Stimulated activated effector memory CD8-positive, alpha-beta T cell treated with anti-CD3 and anti-CD28 coated beads, Interleukin-12 subunit alpha, Interleukin-12 subunit beta, amount 100 ng/mL, for 72 hours (primary cell): ENCODE measurements at regions not wholly inside any gene's neighbourhood (a gene's known extent, or its start where the extent isn't known, plus 50 kb on each side); places are given as distances from the start of the nearest gene placed in this dataset.
"Not testable (repeated sequence)": the region's sequence is repeated elsewhere in the genome, so short reads cannot be mapped to it uniquely, and the experiment has no call there.

Experiments
- ATAC-seq: fragments of 150-1000 bp; cut with Tn5 transposase; 2 replicates; pipeline ENCODE4 v1.10.0; 2021
- DNase-seq, 2 donors: peaks; one replicate each; pipeline ENCODE4 v3.0.0; 2021 to 2022; ENCODE audit warnings: low spot score in 2 of 2
- H3K27ac Mint-ChIP-seq: one replicate; pipeline ENCODE4 v1.8.0; 2022; ENCODE audit warnings: mild to moderate bottlenecking, mixed read lengths
- H3K36me3 Mint-ChIP-seq: one replicate; pipeline ENCODE4 v1.8.0; 2022; ENCODE audit warnings: mild to moderate bottlenecking, mixed read lengths
- H3K4me1 Mint-ChIP-seq: one replicate; pipeline ENCODE4 v1.8.0; 2022; ENCODE audit warnings: mixed read lengths
- H3K4me3 Mint-ChIP-seq: one replicate; pipeline ENCODE4 v1.8.0; 2022; ENCODE audit warnings: mild to moderate bottlenecking, mixed read lengths
- H3K9me3 Mint-ChIP-seq: one replicate; pipeline ENCODE4 v1.8.0; 2022; ENCODE audit warnings: mixed read lengths

- DNase-seq: no peak
- ATAC-seq: no peak
- peaks cover 16% of the 10 kb centered on the region for H3K9me3 Mint-ChIP-seq
- H3K36me3 Mint-ChIP-seq: no peaks in the 10 kb centered on the region
- H3K4me1 Mint-ChIP-seq: no peaks in the 10 kb centered on the region
- H3K4me3 Mint-ChIP-seq: no peak overlapping the region
- no peak overlapping the region for H3K27ac Mint-ChIP-seq
These were observed 321.4 kb upstream of the LRFN5 start for GRCh38 chr14:41285186-41285748.

- Mint-ChIP-seq H3K4me1 (no peaks in the 10 kb centered on the region), H3K36me3 (no peaks in the 10 kb centered on the region), H3K4me3 (no peak overlapping the region), H3K9me3 (peaks cover 14% of the 10 kb centered on the region), H3K27ac (no peak overlapping the region)
- no peak for DNase-seq
- ATAC-seq: no peak
These were observed 325.9 kb upstream of the LRFN5 start for GRCh38 chr14:41280745-41281144.

DNA sequence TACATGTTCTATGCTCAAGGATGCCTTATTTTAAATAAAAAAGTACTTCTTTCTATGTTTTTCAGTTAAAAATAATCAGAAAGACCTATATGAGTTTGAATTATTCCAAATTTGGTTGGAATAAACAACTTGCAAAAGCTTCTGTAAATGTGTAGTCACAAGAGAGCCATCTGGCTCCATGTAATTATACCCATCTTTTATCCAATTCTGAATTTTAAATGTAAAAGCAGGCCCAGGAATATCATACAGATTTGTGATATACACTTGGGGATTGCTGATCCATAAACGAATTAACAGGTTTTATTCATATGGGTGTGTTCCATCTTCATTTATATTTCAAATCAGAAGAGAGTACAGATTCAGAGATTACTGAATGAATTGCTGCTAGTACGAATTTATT, 329.2 kb upstream of the LRFN5 start:
- Mint-ChIP-seq H3K27ac (no peak overlapping the region), H3K9me3 (peaks cover 11% of the 10 kb centered on the region), H3K4me1 (no peaks in the 10 kb centered on the region), H3K36me3 (no peaks in the 10 kb centered on the region), H3K4me3 (no peak overlapping the region)
- DNase-seq (no peak), ATAC-seq (no peak)

DNA sequence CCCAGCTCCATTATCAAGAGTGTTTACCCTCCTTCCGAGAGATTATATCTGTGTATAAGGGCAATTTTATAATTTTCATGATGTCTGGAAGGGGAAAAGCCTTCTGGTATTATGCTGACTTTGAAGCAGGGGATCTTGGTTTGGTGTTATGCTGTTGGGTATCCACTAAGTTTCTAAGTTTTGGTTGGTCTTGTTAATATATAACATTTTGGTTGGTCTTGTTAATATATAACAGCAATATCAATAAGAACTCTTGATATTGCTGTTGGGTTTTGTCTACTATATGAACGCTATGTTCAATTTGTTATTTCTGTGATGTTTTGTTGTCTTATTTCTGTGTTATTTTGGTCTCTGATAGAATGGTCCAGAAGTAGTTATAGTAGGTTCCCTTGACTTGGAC, 349.2 kb upstream of the LRFN5 start:
- ATAC-seq (no peak), DNase-seq (no peak)
- no peak overlapping the region for H3K27ac Mint-ChIP-seq
- peaks cover 6% of the 10 kb centered on the region for H3K9me3 Mint-ChIP-seq
- no peaks in the 10 kb centered on the region for H3K36me3 Mint-ChIP-seq
- H3K4me1 Mint-ChIP-seq: no peaks in the 10 kb centered on the region
- H3K4me3 Mint-ChIP-seq: no peak overlapping the region

DNA sequence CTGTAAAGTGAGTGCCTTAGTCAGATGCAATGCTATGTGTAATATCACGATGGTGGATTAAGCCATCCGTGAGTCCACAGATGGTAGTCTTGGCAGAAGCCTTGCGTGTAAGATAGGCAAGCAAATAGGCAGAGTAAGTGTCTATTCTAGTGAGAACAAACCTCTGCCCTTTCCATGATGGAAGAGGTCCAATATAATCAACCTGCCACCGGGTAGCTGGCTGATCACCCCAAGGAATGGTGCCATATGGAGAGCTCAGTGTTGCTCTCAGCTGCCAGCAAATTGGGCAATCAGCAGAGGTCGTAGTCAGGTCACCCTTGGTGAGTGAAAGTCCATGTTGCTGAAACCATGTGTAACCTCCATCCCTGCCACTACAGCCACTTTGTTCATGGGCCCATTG, 371.2 kb upstream of the LRFN5 start:
- DNase-seq: no peak
- Mint-ChIP-seq H3K4me3 (no peak overlapping the region), H3K4me1 (no peaks in the 10 kb centered on the region), H3K36me3 (no peaks in the 10 kb centered on the region), H3K9me3 (no peaks in the 10 kb centered on the region), H3K27ac (no peak overlapping the region)
- ATAC-seq: no peak

GRCh38 chr14:41230683-41231082, 376.0 kb upstream of the LRFN5 start:
- H3K4me3 Mint-ChIP-seq: no peak overlapping the region
- DNase-seq (no peak), ATAC-seq (no peak)
- H3K9me3 Mint-ChIP-seq: no peaks in the 10 kb centered on the region
- H3K36me3 Mint-ChIP-seq: no peaks in the 10 kb centered on the region
- H3K4me1 Mint-ChIP-seq: no peaks in the 10 kb centered on the region
- H3K27ac Mint-ChIP-seq: no peak overlapping the region

- no peak overlapping the region for H3K4me3 Mint-ChIP-seq
- no peak overlapping the region for H3K27ac Mint-ChIP-seq
- H3K36me3 Mint-ChIP-seq: no peaks in the 10 kb centered on the region
- no peaks in the 10 kb centered on the region for H3K4me1 Mint-ChIP-seq
- ATAC-seq (no peak), DNase-seq (no peak)
- H3K9me3 Mint-ChIP-seq: no peaks in the 10 kb centered on the region
These were observed 376.9 kb upstream of the LRFN5 start for GRCh38 chr14:41229824-41230223.

GRCh38 chr14:41225433-41225832, 381.2 kb upstream of the LRFN5 start:
- peaks cover 7% of the 10 kb centered on the region for H3K9me3 Mint-ChIP-seq
- no peak overlapping the region for H3K4me3 Mint-ChIP-seq
- no peaks in the 10 kb centered on the region for H3K4me1 Mint-ChIP-seq
- no peak overlapping the region for H3K27ac Mint-ChIP-seq
- DNase-seq: no peak
- no peaks in the 10 kb centered on the region for H3K36me3 Mint-ChIP-seq
- no peak for ATAC-seq

DNA sequence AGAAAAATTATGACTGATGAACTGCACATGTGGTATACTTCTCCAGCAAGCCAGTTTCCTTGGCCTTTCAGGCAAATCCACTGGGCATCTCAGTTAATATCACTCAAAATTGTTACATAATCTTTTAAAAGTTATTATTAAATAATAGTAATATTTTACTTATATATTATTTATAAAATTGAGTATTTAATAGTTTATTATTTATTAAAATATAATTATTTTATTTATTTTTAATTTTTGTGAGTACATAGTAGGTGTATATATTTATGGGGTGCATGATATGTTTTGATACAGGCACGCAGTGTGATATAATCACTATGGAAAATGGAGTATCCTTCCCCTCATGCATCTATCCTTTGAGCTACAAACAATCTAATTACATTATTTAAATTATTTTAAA, 384.1 kb upstream of the LRFN5 start:
- no peaks in the 10 kb centered on the region for H3K4me1 Mint-ChIP-seq
- H3K27ac Mint-ChIP-seq: no peak overlapping the region
- no peak overlapping the region for H3K4me3 Mint-ChIP-seq
- H3K9me3 Mint-ChIP-seq: peaks cover 7% of the 10 kb centered on the region
- DNase-seq: no peak
- no peak for ATAC-seq
- no peaks in the 10 kb centered on the region for H3K36me3 Mint-ChIP-seq

GRCh38 chr14:41214978-41215377, 391.7 kb upstream of the LRFN5 start:
- not testable (repeated sequence) for H3K4me1 Mint-ChIP-seq, H3K27ac Mint-ChIP-seq, ATAC-seq, H3K36me3 Mint-ChIP-seq, H3K4me3 Mint-ChIP-seq, DNase-seq, H3K9me3 Mint-ChIP-seq

GRCh38 chr14:41201696-41202095, 405.0 kb upstream of the LRFN5 start:
- Mint-ChIP-seq H3K27ac (no peak overlapping the region), H3K36me3 (no peaks in the 10 kb centered on the region), H3K9me3 (peaks cover 9% of the 10 kb centered on the region), H3K4me1 (no peaks in the 10 kb centered on the region), H3K4me3 (no peak overlapping the region)
- DNase-seq: no peak
- no peak for ATAC-seq

DNA sequence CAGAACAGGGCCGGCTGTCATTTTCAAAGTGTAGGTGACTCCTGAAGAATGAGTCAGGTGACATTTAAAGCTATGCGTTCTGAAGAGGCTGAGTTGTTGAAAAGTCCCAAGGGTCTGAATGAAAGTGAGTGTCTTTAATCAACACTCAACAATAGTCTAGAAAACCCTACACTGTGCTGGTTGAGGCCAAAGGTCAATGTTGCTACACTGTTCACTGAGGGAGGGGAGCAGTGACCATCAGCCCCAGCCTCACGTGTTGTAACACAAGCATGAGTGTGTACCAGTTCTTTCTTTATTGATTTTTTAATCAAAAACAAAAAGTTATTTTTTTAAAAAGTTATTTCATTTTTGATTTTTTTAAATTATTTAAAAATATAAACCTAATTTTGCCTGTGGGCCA, 418.8 kb upstream of the LRFN5 start:
- H3K9me3 Mint-ChIP-seq: peaks cover 4% of the 10 kb centered on the region
- H3K4me3 Mint-ChIP-seq: no peak overlapping the region
- no peaks in the 10 kb centered on the region for H3K36me3 Mint-ChIP-seq
- ATAC-seq: no peak
- no peak overlapping the region for H3K27ac Mint-ChIP-seq
- no peaks in the 10 kb centered on the region for H3K4me1 Mint-ChIP-seq
- DNase-seq: no peak

DNA sequence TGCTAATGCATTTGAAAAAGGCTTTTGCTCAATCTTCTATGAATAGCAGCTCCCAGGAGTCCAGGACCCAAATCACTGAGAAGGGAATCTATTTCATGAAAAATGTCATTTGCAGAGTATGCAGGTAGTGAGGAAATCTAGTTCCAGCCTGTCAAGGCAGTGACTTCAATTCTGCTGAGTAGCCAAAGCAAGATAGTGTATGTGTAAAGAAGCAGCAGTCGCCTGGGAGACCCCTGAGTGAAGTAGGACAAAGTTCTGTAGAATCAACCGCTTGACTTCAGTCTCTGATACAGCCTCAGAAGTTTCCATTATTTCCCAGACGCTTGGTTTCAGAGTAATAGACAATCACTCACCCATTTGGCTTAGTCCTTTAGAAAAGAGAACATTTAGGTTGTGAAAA, 435.6 kb upstream of the LRFN5 start:
- Mint-ChIP-seq H3K27ac (no peak overlapping the region), H3K4me3 (no peak overlapping the region), H3K4me1 (no peaks in the 10 kb centered on the region), H3K36me3 (no peaks in the 10 kb centered on the region), H3K9me3 (peaks cover 6% of the 10 kb centered on the region)
- ATAC-seq: no peak
- no peak for DNase-seq

GRCh38 chr14:41167040-41167439, 439.6 kb upstream of the LRFN5 start:
- Mint-ChIP-seq H3K4me1 (no peaks in the 10 kb centered on the region), H3K4me3 (no peak overlapping the region), H3K9me3 (peaks cover 2% of the 10 kb centered on the region), H3K27ac (no peak overlapping the region), H3K36me3 (no peaks in the 10 kb centered on the region)
- DNase-seq (no peak), ATAC-seq (no peak)

DNA sequence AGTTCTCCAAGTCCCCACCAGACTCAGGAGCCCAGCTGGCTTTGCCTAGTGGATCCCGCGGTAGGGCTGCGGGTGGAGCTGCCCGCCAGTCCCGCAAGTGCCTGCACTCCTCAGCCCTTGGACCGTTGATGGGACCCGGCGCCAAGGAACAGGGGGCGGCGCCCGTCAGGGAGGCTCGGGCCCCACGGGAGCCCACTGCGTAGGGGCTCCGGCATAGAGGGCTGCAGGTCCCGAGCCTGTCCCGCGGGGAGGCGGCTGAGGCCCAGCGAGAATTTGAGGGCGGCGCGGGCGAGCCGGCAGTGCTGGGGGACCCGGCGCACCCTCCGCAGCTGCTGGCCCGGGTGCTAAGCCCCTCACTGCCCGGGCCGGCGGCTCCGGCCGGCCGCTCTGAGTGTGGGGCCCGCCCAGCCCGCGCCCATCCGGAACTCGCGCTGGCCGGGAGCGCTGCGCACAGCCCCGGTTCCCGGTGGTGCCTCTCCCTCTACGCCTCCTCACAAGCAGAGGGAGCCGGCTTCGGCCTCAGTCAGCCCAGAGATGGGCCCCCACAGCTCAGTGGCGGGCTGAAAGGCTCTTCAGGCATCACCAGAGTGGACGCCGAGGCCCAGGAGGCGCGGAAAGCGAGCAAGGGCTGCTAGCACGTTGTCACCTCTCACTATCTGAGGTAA, 452.4 kb upstream of the LRFN5 start:
- no peaks in the 10 kb centered on the region for H3K4me1 Mint-ChIP-seq

GRCh38 chr14:41146391-41146790, 460.3 kb upstream of the LRFN5 start:
- Mint-ChIP-seq H3K9me3 (peaks cover 3% of the 10 kb centered on the region), H3K4me1 (no peaks in the 10 kb centered on the region), H3K4me3 (no peak overlapping the region), H3K27ac (no peak overlapping the region), H3K36me3 (no peaks in the 10 kb centered on the region)
- DNase-seq: no peak
- ATAC-seq: no peak

More for the DNA sequence above, 452.4 kb upstream of the LRFN5 start:
- peaks cover 3% of the 10 kb centered on the region for H3K9me3 Mint-ChIP-seq
- no peak overlapping the region for H3K4me3 Mint-ChIP-seq
- ATAC-seq (no peak), DNase-seq (no peak)
- no peaks in the 10 kb centered on the region for H3K36me3 Mint-ChIP-seq
- H3K27ac Mint-ChIP-seq: no peak overlapping the region

DNA sequence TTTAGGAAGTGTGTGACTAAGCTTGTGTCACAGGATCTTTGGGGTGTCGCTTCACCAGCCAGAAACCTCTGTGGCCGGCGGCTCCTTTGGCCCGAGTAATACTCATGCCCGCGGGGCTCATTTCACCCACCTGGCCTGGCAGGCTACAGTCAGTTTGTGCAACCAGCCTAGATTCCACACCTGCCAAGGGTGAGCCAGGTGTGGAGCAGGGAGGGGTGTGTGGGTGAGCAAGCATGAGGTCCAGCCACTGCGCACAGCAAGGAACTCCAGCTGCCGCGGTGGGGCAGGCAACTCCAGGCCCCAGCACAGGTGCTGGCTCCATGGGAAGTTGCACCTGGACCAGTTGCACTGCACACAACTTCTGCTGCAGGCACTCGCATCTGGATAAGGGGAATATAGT, 462.3 kb upstream of the LRFN5 start:
- peaks cover 3% of the 10 kb centered on the region for H3K9me3 Mint-ChIP-seq
- no peaks in the 10 kb centered on the region for H3K36me3 Mint-ChIP-seq
- no peak overlapping the region for H3K4me3 Mint-ChIP-seq
- ATAC-seq (no peak), DNase-seq (no peak)
- no peak overlapping the region for H3K27ac Mint-ChIP-seq
- no peaks in the 10 kb centered on the region for H3K4me1 Mint-ChIP-seq
